H1 (cell line): ENCODE measurements at regions not wholly inside any gene's neighbourhood (a gene's known extent, or its start where the extent isn't known, plus 50 kb on each side); places are given as distances from the start of the nearest gene placed in this dataset.

Experiments
- CTCF ChIA-PET: fragments of 300-600 bp; sonication (Branson Sonifier 250); formaldehyde crosslinking; loops from one replicate; lab custom pipeline; 2021; ENCODE audit not compliant: partially characterized antibody; lab: Charles Lee
- POLR2A ChIA-PET: fragments of 300-600 bp; sonication (Branson Sonifier 250); formaldehyde crosslinking; loops from one replicate; lab custom pipeline; 2021; ENCODE audit warnings: inconsistent platforms; ENCODE audit not compliant: partially characterized antibody; lab: Charles Lee
- DNase-seq, 2 experiments: peaks; one replicate each; pipeline versions ENCODE4 v3.0.0 to v3.0.0-alpha.2; 2010 to 2022; ENCODE audit warnings: low spot score in 2 of 2, low read depth in 1 of 2, mixed read lengths in 1 of 2
- FAIRE-seq: peaks from 2 replicates; lab custom pipeline; 2011; peaks lifted over from hg19 to GRCh38; lab: Jason Lieb, UNC
- H2AFZ ChIP-seq: 2 replicates; pipeline ENCODE4 v1.8.1; 2012; ENCODE audit warnings: low read length, inconsistent platforms
- H2AK5ac ChIP-seq: 2 replicates; pipeline ENCODE4 v1.6.1; 2013; ENCODE audit warnings: low read depth, low read length
- H2BK120ac ChIP-seq: replicated peaks from 2 replicates; pipeline ENCODE3; 2013; ENCODE audit warnings: low read depth, low read length, inconsistent platforms
- H2BK12ac ChIP-seq: 2 replicates; pipeline ENCODE4 v1.6.1; 2013; ENCODE audit warnings: low read depth, low read length
- H2BK15ac ChIP-seq: 2 replicates; pipeline ENCODE4 v1.6.1; 2013; ENCODE audit warnings: low read length
- H2BK20ac ChIP-seq: 2 replicates; pipeline ENCODE4 v1.6.1; 2013; ENCODE audit warnings: low read length
- H2BK5ac ChIP-seq: 2 replicates; pipeline ENCODE4 v1.6.1; 2013; ENCODE audit warnings: low read depth, low read length
- H3K14ac ChIP-seq: 2 replicates; pipeline ENCODE4 v1.6.1; 2013; ENCODE audit warnings: inconsistent platforms; ENCODE audit not compliant: insufficient read length
- H3K18ac ChIP-seq: 2 replicates; pipeline ENCODE4 v1.6.1; 2013; ENCODE audit warnings: low read length; ENCODE audit errors: extremely low read depth
- H3K23ac ChIP-seq: 2 replicates; pipeline ENCODE4 v1.6.1; 2013; ENCODE audit warnings: inconsistent platforms; ENCODE audit not compliant: insufficient read length
- H3K23me2 ChIP-seq: 2 replicates; pipeline ENCODE4 v1.6.1; 2013; ENCODE audit warnings: low read depth, low read length
- H3K27ac ChIP-seq: 2 replicates; pipeline ENCODE4 v1.6.1; 2011; ENCODE audit warnings: low read depth, low read length, inconsistent platforms
- H3K27me3 ChIP-seq, 4 experiments: replicated peaks in 1 of 4; 1 replicate in 1 of 4; 2 replicates in 3 of 4; pipeline versions ENCODE4 v1.6.1 to v1.8.1; 2011 to 2013; ENCODE audit warnings: low read length in 3 of 4, mild to moderate bottlenecking in 3 of 4, inconsistent platforms in 2 of 4, mixed read lengths in 2 of 4, moderate library complexity in 1 of 4; ENCODE audit not compliant: control insufficient read depth in 3 of 4, insufficient read depth in 3 of 4; ENCODE audit errors: extremely low read depth in 1 of 4
- H3K36me3 ChIP-seq, 4 experiments: 2 replicates each; pipeline versions ENCODE4 v1.6.1 to v1.8.1; 2011 to 2013; ENCODE audit warnings: mild to moderate bottlenecking in 4 of 4, low read length in 3 of 4, moderate library complexity in 2 of 4, control low read depth in 1 of 4, inconsistent platforms in 1 of 4; ENCODE audit not compliant: insufficient read depth in 4 of 4, control insufficient read depth in 2 of 4
- H3K4ac ChIP-seq: replicated peaks from 2 replicates; pipeline ENCODE3; 2013; ENCODE audit warnings: low read length, low read depth, mixed read lengths, inconsistent platforms; ENCODE audit not compliant: insufficient read length
- H3K4me1 ChIP-seq, 4 experiments: replicated peaks in 1 of 4; 1 replicate in 1 of 4; 2 replicates in 3 of 4; pipeline versions ENCODE4 v1.6.1 to v1.8.1; 2011 to 2013; ENCODE audit warnings: low read length in 3 of 4, inconsistent platforms in 2 of 4, mixed read lengths in 1 of 4; ENCODE audit not compliant: insufficient read depth in 4 of 4, control insufficient read depth in 3 of 4
- H3K4me2 ChIP-seq, 2 experiments: 2 replicates each; pipeline versions ENCODE4 v1.6.1 to v1.8.1; 2011 to 2013; ENCODE audit warnings: low read depth in 2 of 2, low read length in 2 of 2, control low read depth in 1 of 2, inconsistent platforms in 1 of 2, mild to moderate bottlenecking in 1 of 2; ENCODE audit not compliant: insufficient read depth in 1 of 2
- H3K4me3 ChIP-seq, 4 experiments: fragments of 200-600, 300-600 bp in 1 of 4; sonication (generic), shearing (Covaris generic), sonication (Bioruptor Twin) in 1 of 4; 2 replicates each; pipeline versions ENCODE4 v1.5.1 to v1.8.1; 2011 to 2016; ENCODE audit warnings: low read length in 4 of 4, low read depth in 3 of 4, control low read depth in 2 of 4, inconsistent platforms in 2 of 4, mild to moderate bottlenecking in 2 of 4, mixed read lengths in 1 of 4, moderate library complexity in 1 of 4; ENCODE audit not compliant: insufficient read depth in 2 of 4; ENCODE audit errors: extremely low read depth in 1 of 4
- H3K56ac ChIP-seq: replicated peaks from 2 replicates; pipeline ENCODE3; 2013; ENCODE audit warnings: low read depth, mild to moderate bottlenecking, mixed read lengths, low read length, inconsistent platforms; ENCODE audit not compliant: insufficient read length
- H3K79me1 ChIP-seq: 2 replicates; pipeline ENCODE4 v1.6.1; 2013; ENCODE audit warnings: low read depth, low read length, control low read depth
- H3K79me2 ChIP-seq, 2 experiments: 2 replicates each; pipeline versions ENCODE4 v1.6.1 to v1.8.1; 2012 to 2013; ENCODE audit warnings: low read length in 2 of 2, mild to moderate bottlenecking in 2 of 2, inconsistent platforms in 1 of 2; ENCODE audit not compliant: insufficient read depth in 2 of 2, control insufficient read depth in 1 of 2
- H3K9ac ChIP-seq, 4 experiments: replicated peaks in 1 of 4; 1 replicate in 1 of 4; 2 replicates in 3 of 4; pipeline versions ENCODE4 v1.6.1 to v1.8.1; 2011 to 2013; ENCODE audit warnings: low read depth in 3 of 4, low read length in 3 of 4, control low read depth in 2 of 4, mild to moderate bottlenecking in 2 of 4, moderate library complexity in 2 of 4, inconsistent platforms in 1 of 4; ENCODE audit errors: extremely low read depth in 1 of 4
- H3K9me3 ChIP-seq, 2 experiments: 2 replicates each; pipeline versions ENCODE4 v1.6.1 to v1.8.1; 2012 to 2013; ENCODE audit warnings: mild to moderate bottlenecking in 2 of 2, moderate library complexity in 2 of 2, control low read depth in 1 of 2, inconsistent platforms in 1 of 2, low read depth in 1 of 2, low read length in 1 of 2, mixed read lengths in 1 of 2; ENCODE audit not compliant: insufficient read depth in 2 of 2
- H4K20me1 ChIP-seq, 2 experiments: replicated peaks in 1 of 2; 2 replicates each; pipeline versions ENCODE3 to v1.8.1; 2011 to 2013; ENCODE audit warnings: inconsistent platforms in 2 of 2, low read length in 2 of 2, mild to moderate bottlenecking in 1 of 2; ENCODE audit not compliant: insufficient read depth in 2 of 2, control insufficient read depth in 1 of 2
- H4K5ac ChIP-seq: 2 replicates; pipeline ENCODE4 v1.6.1; 2013; ENCODE audit warnings: low read length, low read depth, mixed read lengths, inconsistent platforms; ENCODE audit not compliant: insufficient read length
- H4K8ac ChIP-seq: 2 replicates; pipeline ENCODE4 v1.8.0; 2013; ENCODE audit warnings: mild to moderate bottlenecking, moderate library complexity, low read length, inconsistent platforms; ENCODE audit not compliant: insufficient read depth; ENCODE audit errors: extremely low read depth
- H4K91ac ChIP-seq: replicated peaks from 2 replicates; pipeline ENCODE3; 2013; ENCODE audit warnings: low read length, mixed read lengths, inconsistent platforms; ENCODE audit not compliant: insufficient read length
- CTCF ChIP-seq, 3 experiments: IDR thresholded peaks; 1 replicate in 2 of 3; 2 replicates in 1 of 3; pipeline versions ENCODE4 v1.5.1 to v1.6.1; 2011; ENCODE audit warnings: low read length in 3 of 3, mild to moderate bottlenecking in 3 of 3, inconsistent platforms in 2 of 3, low read depth in 1 of 3, moderate library complexity in 1 of 3; ENCODE audit not compliant: insufficient read depth in 1 of 3; ENCODE audit errors: control extremely low read depth in 1 of 3
- EZH2 ChIP-seq: fragments of 200-600 bp; sonication (generic); IDR thresholded peaks from 2 replicates; pipeline ENCODE4 v1.7.1; 2012; ENCODE audit warnings: low read depth, mild to moderate bottlenecking, moderate library complexity, low read length, inconsistent platforms; ENCODE audit not compliant: severe bottlenecking
- HDAC6 ChIP-seq: IDR thresholded peaks from one replicate; pipeline ENCODE4 v1.7.1; 2012; ENCODE audit warnings: low read depth, mild to moderate bottlenecking, inconsistent platforms, low read length, moderate library complexity
- MAFK ChIP-seq: IDR thresholded peaks from 2 replicates; pipeline ENCODE4 v1.6.1; 2012; ENCODE audit warnings: low read depth, mild to moderate bottlenecking, improper control_type of control experiment, low read length
- TAF7 ChIP-seq: optimal IDR thresholded peaks from 2 replicates; pipeline ENCODE3; 2011; ENCODE audit warnings: low read depth, mild to moderate bottlenecking, inconsistent platforms, low read length, moderate library complexity, borderline replicate concordance
- WGBS, 2 experiments: shearing (Covaris generic) in 1 of 2; methylation state at CpG; one replicate each; pipeline versions ENCODE4 v1.1.6 to v1.1.7; 2013 to 2015; ENCODE audit warnings: low lambda C conversion rate in 2 of 2, mixed read lengths in 2 of 2, inconsistent platforms in 1 of 2, low coverage in 1 of 2, missing lambda C conversion rate in 1 of 2; ENCODE audit not compliant: insufficient replicate concordance in 2 of 2, insufficient coverage in 1 of 2, insufficient read length in 1 of 2; ENCODE audit errors: extremely low coverage in 1 of 2, missing lambda C conversion rate in 1 of 2; 5-methylcytosine and 5-hydroxymethylcytosine counted together

- Histone ChIP-seq H3K4me3 (no peak overlapping the region), H3K9ac (no peak overlapping the region), H3K23me2 (no peaks in the 10 kb centered on the region), H3K23ac (no peak overlapping the region), H3K79me2 (no peaks in the 10 kb centered on the region), H2BK20ac (no peak overlapping the region), H2AK5ac (no peak overlapping the region), H2BK120ac (no peak overlapping the region), H2BK15ac (no peak overlapping the region), H2BK12ac (no peak overlapping the region), H3K79me1 (no peaks in the 10 kb centered on the region), H2AFZ (no peak overlapping the region), H3K56ac (no peak overlapping the region), H3K27me3 (no peaks in the 10 kb centered on the region), H4K5ac (no peak overlapping the region), H2BK5ac (no peak overlapping the region), H3K4me2 (no peak overlapping the region), H3K27ac (no peak overlapping the region), H3K9me3 (peaks cover 0 to 7% of the 10 kb centered on the region in 2 experiments; a peak in 1 of 4 replicates), H3K36me3 (no peaks in the 10 kb centered on the region), H3K18ac (no peak overlapping the region), H3K4me1 (no peaks in the 10 kb centered on the region), H3K4ac (no peak overlapping the region), H4K20me1 (no peaks in the 10 kb centered on the region), H4K8ac (no peak overlapping the region), H4K91ac (no peak overlapping the region), H3K14ac (no peak overlapping the region)
- TF ChIP-seq TAF7, result no peak
- TF ChIP-seq CTCF (IDR thresholded peaks at IDR 0.05; ENCODE audit: control extremely low read depth in 1 of 3, insufficient read depth in 1 of 3, low read depth in 1 of 3, low read length in 3 of 3), result no peak
- no peak for TF ChIP-seq EZH2
- TF ChIP-seq MAFK, result no peak
- no peak for TF ChIP-seq HDAC6
- 92% methylated on average over 2 of the region's 2 CpGs; no CpG with 5 or more reads in 1 of the 2 experiments for WGBS, 2 experiments
- DNase-seq (no peak), FAIRE-seq (no peak)
- CTCF ChIA-PET, result interaction anchor here (1.1 to 1.4 kb wide), 4 partner anchors 37 to 565 kb away, joined by 3 to 5 read pairs (median 3); no protein-coding TSS in a partner anchor
- POLR2A ChIA-PET, result no interaction called here
Measured at GRCh38 chr3:166420071-166420470, 582.8 kb upstream of the BCHE start.
